ENCODE measurements at regions not wholly inside any gene's neighbourhood (a gene's known extent, or its start where the extent isn't known, plus 50 kb on each side); places are given as distances from the start of the nearest gene placed in this dataset.
A peak's percentile ranks its signal among the peaks of the same experiment; 100 is the strongest.

DNA sequence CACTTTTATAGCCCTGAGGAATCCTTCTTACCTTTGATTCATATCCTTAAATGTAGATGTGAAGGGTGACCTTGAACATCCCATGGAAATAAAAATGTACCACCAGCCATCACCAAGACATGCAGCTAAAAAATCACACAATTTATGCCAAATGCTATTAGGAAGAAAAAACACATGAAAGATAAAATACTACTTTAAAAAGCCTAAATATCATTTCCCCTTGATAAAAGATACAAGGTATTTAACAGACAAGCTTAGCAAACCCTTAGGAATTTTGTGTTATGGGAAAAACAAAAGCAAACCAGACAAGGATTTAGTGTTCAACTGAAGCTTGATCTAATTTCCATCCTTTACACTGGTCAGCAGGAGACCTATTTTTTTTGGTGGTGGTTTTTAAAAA is 255.0 kb downstream of the ICOS start:
- no peaks in the 10 kb centered on the region for H3K36me3 ChIP-seq (ENCODE audit: control insufficient read depth, insufficient read depth, low read length)
- TF ChIP-seq, protein P1, sequence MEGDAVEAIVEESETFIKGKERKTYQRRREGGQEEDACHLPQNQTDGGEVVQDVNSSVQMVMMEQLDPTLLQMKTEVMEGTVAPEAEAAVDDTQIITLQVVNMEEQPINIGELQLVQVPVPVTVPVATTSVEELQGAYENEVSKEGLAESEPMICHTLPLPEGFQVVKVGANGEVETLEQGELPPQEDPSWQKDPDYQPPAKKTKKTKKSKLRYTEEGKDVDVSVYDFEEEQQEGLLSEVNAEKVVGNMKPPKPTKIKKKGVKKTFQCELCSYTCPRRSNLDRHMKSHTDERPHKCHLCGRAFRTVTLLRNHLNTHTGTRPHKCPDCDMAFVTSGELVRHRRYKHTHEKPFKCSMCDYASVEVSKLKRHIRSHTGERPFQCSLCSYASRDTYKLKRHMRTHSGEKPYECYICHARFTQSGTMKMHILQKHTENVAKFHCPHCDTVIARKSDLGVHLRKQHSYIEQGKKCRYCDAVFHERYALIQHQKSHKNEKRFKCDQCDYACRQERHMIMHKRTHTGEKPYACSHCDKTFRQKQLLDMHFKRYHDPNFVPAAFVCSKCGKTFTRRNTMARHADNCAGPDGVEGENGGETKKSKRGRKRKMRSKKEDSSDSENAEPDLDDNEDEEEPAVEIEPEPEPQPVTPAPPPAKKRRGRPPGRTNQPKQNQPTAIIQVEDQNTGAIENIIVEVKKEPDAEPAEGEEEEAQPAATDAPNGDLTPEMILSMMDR (IDR thresholded peaks at IDR 0.05; ENCODE audit: insufficient read depth, low read length, severe bottlenecking) = no peak
- no peak for DNase-seq (ENCODE audit: low read depth)
- no peak for FAIRE-seq
- H3K4me3 ChIP-seq (ENCODE audit: low read depth, low read length) = no peak overlapping the region
- H3K27me3 ChIP-seq (ENCODE audit: control insufficient read depth, insufficient read depth, low read length) = no peaks in the 10 kb centered on the region

DNA sequence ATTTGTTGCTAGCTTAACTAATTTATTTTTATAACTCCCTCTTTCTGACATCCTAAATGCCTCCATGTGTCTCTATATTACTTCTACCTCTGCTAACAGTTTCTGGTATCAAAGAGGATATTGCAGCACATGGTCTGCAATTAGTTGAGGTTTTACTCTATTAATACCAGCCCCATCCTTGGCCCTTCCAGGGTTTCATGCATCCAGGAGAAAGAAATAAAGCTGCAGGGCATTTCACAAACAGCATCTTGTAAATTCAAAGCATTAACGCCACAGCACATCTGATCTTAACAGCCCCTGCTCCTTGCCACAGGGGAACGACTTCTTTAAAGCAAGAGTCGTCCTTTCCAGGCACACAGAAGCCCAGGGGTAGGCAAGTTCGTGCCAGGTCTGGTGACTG is 258.9 kb downstream of the ICOS start:
- no peak for DNase-seq (ENCODE audit: low read depth)
- H3K4me3 ChIP-seq (ENCODE audit: low read depth, low read length) = no peak overlapping the region
- H3K27me3 ChIP-seq (ENCODE audit: control insufficient read depth, insufficient read depth, low read length) = no peaks in the 10 kb centered on the region
- H3K36me3 ChIP-seq (ENCODE audit: control insufficient read depth, insufficient read depth, low read length) = no peaks in the 10 kb centered on the region
- no peak for FAIRE-seq
- TF ChIP-seq, protein P1 (IDR thresholded peaks at IDR 0.05; ENCODE audit: insufficient read depth, low read length, severe bottlenecking) = no peak

DNA sequence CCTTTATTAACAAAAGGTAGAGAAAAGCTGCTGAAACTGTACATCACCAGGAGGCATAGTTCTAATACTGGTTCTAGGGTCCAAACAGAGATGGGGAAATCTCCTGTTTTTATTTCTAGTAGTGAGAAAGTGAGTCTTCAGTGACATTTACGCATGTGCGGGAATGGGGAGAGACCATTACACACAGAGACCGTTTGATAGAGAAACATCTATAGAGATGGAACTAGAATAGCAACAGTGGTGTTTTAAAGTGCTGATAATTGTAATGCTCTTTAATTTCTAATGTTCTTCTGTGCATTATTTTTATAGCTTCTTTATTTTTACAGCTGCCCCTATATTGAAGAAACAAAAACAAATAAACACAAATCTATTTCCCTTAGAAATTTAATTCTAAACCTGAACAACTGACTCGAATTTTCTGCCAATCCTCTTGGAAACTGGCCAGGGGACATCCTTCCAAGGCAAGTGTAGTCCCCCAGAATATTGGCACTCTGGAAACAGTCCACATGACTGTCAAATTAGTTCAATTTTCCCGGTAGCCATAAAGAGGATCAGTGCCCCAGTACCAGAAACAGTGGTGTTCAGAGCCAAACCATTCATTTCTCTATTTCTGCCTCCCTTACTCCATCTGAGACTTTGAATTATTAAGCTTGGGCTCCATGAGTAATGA is 260.9 kb downstream of the ICOS start:
- DNase-seq (ENCODE audit: low read depth) = no peak
- no peaks in the 10 kb centered on the region for H3K27me3 ChIP-seq (ENCODE audit: control insufficient read depth, insufficient read depth, low read length)
- TF ChIP-seq, protein P1 (IDR thresholded peaks at IDR 0.05; ENCODE audit: insufficient read depth, low read length, severe bottlenecking) = no peak
- H3K4me3 ChIP-seq (ENCODE audit: low read depth, low read length) = no peak overlapping the region
- no peaks in the 10 kb centered on the region for H3K36me3 ChIP-seq (ENCODE audit: control insufficient read depth, insufficient read depth, low read length)
- FAIRE-seq = no peak

- FAIRE-seq (no peak), DNase-seq (ENCODE audit: low read depth) (peak; percentile 31)
- Histone ChIP-seq H3K4me3 (ENCODE audit: low read depth, low read length) (no peak overlapping the region), H3K36me3 (ENCODE audit: control insufficient read depth, insufficient read depth, low read length) (no peaks in the 10 kb centered on the region), H3K27me3 (ENCODE audit: control insufficient read depth, insufficient read depth, low read length) (no peaks in the 10 kb centered on the region)
- TF ChIP-seq, protein P1 (IDR thresholded peaks at IDR 0.05; ENCODE audit: insufficient read depth, low read length, severe bottlenecking) = no peak
These were observed 262.8 kb downstream of the ICOS start for GRCh38 chr2:204199357-204199756.

GRCh38 chr2:204201507-204201906 is 264.9 kb downstream of the ICOS start:
- H3K36me3 ChIP-seq (ENCODE audit: control insufficient read depth, insufficient read depth, low read length) = no peaks in the 10 kb centered on the region

More at GRCh38 chr2:204201507-204201906, 264.9 kb downstream of the ICOS start:
- Histone ChIP-seq H3K4me3 (ENCODE audit: low read depth, low read length) (no peak overlapping the region), H3K27me3 (ENCODE audit: control insufficient read depth, insufficient read depth, low read length) (no peaks in the 10 kb centered on the region)
- FAIRE-seq (no peak), DNase-seq (ENCODE audit: low read depth) (no peak)
- TF ChIP-seq, protein P1 (IDR thresholded peaks at IDR 0.05; ENCODE audit: insufficient read depth, low read length, severe bottlenecking) = no peak
